ENCODE measurements at regions not wholly inside any gene's neighbourhood (a gene's known extent, or its start where the extent isn't known, plus 50 kb on each side); places are given as distances from the start of the nearest gene placed in this dataset.

DNA sequence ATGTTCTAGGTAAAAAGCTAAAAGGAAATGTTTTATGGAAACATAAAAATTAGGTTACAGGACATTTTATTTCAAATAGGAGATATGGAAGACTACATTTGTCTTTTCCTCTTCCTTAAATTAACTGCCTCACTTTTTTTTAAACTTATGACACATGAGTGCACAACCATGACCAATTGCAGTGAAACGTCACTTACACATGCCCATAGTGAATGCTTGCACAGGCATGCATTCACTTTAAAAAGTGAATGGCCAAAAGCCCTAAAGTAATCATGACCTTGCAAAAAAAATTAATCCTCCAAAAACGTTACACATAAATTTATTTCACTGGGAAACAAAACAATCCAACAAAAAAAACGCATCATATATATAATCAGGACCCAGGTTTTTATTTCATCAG lies 343.2 kb upstream of the TMTC1 start:
- no peak for TF ChIP-seq EZH2 (IDR thresholded peaks at IDR 0.05; ENCODE audit: low read length)
- TF ChIP-seq, protein P1, sequence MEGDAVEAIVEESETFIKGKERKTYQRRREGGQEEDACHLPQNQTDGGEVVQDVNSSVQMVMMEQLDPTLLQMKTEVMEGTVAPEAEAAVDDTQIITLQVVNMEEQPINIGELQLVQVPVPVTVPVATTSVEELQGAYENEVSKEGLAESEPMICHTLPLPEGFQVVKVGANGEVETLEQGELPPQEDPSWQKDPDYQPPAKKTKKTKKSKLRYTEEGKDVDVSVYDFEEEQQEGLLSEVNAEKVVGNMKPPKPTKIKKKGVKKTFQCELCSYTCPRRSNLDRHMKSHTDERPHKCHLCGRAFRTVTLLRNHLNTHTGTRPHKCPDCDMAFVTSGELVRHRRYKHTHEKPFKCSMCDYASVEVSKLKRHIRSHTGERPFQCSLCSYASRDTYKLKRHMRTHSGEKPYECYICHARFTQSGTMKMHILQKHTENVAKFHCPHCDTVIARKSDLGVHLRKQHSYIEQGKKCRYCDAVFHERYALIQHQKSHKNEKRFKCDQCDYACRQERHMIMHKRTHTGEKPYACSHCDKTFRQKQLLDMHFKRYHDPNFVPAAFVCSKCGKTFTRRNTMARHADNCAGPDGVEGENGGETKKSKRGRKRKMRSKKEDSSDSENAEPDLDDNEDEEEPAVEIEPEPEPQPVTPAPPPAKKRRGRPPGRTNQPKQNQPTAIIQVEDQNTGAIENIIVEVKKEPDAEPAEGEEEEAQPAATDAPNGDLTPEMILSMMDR (optimal IDR thresholded peaks at IDR 0.05 in 1 of 3, IDR thresholded peaks at IDR 0.05 in 1 of 3, conservative IDR thresholded peaks at IDR 0.05 in 1 of 3; ENCODE audit: extremely low read depth in 1 of 3, insufficient read depth in 2 of 3, low read length in 3 of 3): no peak
- H3K4me2 ChIP-seq (ENCODE audit: control insufficient read depth, extremely low read depth, insufficient read depth, low read depth, low read length): no peak overlapping the region
- H3K9me1 ChIP-seq (ENCODE audit: control insufficient read depth, extremely low read depth, insufficient read depth, low read length): no peaks in the 10 kb centered on the region
- H3K36me3 ChIP-seq (ENCODE audit: control insufficient read depth in 2 of 2, extremely low read depth in 1 of 2, insufficient read depth in 2 of 2, low read length in 2 of 2): no peaks in the 10 kb centered on the region
- no peaks in the 10 kb centered on the region for H4K20me1 ChIP-seq (ENCODE audit: control insufficient read depth, extremely low read depth, insufficient read depth, low read length)
- H3K27ac ChIP-seq (ENCODE audit: control insufficient read depth, insufficient read depth, low read length): no peak overlapping the region
- no peaks in the 10 kb centered on the region for H3K27me3 ChIP-seq (ENCODE audit: control insufficient read depth, extremely low read depth, insufficient read depth, low read length)
- H3K79me2 ChIP-seq (ENCODE audit: control insufficient read depth, insufficient read depth, low read length): no peaks in the 10 kb centered on the region
- H3K4me3 ChIP-seq (ENCODE audit: control insufficient read depth in 2 of 3, extremely low read depth in 1 of 3, insufficient read depth in 2 of 3, low read depth in 1 of 3, low read length in 3 of 3): no peak overlapping the region
- dilution Hi-C loops (cut with MboI; ENCODE audit: extremely low pct_ligation_motif_present, low sequenced_read_pairs): no loop called here
- H2AFZ ChIP-seq (ENCODE audit: control insufficient read depth, low read length): no peak overlapping the region
- FAIRE-seq: no peak
- DNase-seq (ENCODE audit: low read depth, low spot score): no peak
- H3K9me3 ChIP-seq (ENCODE audit: control insufficient read depth, low read depth, low read length): no peaks in the 10 kb centered on the region
- H3K4me1 ChIP-seq (ENCODE audit: control insufficient read depth, extremely low read depth, insufficient read depth, low read length): no peaks in the 10 kb centered on the region
- H3K9ac ChIP-seq (ENCODE audit: control insufficient read depth, extremely low read depth, insufficient read depth, low read length): no peak overlapping the region

DNA sequence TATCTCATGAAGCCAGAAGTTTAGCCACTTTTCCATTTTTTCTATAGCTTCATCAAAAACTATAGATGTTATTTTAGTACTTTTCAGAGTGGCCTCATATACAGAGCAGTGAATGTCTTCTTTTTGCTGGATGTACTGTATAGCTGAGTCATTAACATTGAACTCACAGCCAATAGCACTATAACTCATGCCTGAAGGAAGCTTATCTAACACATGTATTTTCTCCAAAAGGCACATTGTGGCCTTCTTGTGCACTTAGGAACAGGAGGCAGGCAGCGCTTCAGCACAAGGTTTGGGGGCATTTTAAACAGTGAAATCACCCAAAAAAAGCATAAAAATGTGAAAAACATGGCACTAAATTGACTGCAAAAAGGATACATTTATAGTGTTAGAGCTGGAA lies 336.8 kb upstream of the TMTC1 start:
- Histone ChIP-seq H3K4me3 (ENCODE audit: control insufficient read depth in 2 of 3, extremely low read depth in 1 of 3, insufficient read depth in 2 of 3, low read depth in 1 of 3, low read length in 3 of 3) (no peak overlapping the region), H3K4me1 (ENCODE audit: control insufficient read depth, extremely low read depth, insufficient read depth, low read length) (no peaks in the 10 kb centered on the region), H3K9ac (ENCODE audit: control insufficient read depth, extremely low read depth, insufficient read depth, low read length) (no peak overlapping the region), H4K20me1 (ENCODE audit: control insufficient read depth, extremely low read depth, insufficient read depth, low read length) (no peaks in the 10 kb centered on the region), H2AFZ (ENCODE audit: control insufficient read depth, low read length) (no peak overlapping the region), H3K4me2 (ENCODE audit: control insufficient read depth, extremely low read depth, insufficient read depth, low read depth, low read length) (no peak overlapping the region), H3K79me2 (ENCODE audit: control insufficient read depth, insufficient read depth, low read length) (no peaks in the 10 kb centered on the region), H3K9me3 (ENCODE audit: control insufficient read depth, low read depth, low read length) (no peaks in the 10 kb centered on the region), H3K27me3 (ENCODE audit: control insufficient read depth, extremely low read depth, insufficient read depth, low read length) (no peaks in the 10 kb centered on the region), H3K9me1 (ENCODE audit: control insufficient read depth, extremely low read depth, insufficient read depth, low read length) (no peaks in the 10 kb centered on the region), H3K36me3 (ENCODE audit: control insufficient read depth in 2 of 2, extremely low read depth in 1 of 2, insufficient read depth in 2 of 2, low read length in 2 of 2) (no peaks in the 10 kb centered on the region), H3K27ac (ENCODE audit: control insufficient read depth, insufficient read depth, low read length) (no peak overlapping the region)
- TF ChIP-seq EZH2 (IDR thresholded peaks at IDR 0.05; ENCODE audit: low read length): no peak
- TF ChIP-seq, protein P1 (optimal IDR thresholded peaks at IDR 0.05 in 1 of 3, IDR thresholded peaks at IDR 0.05 in 1 of 3, conservative IDR thresholded peaks at IDR 0.05 in 1 of 3; ENCODE audit: extremely low read depth in 1 of 3, insufficient read depth in 2 of 3, low read length in 3 of 3): no peak
- FAIRE-seq (no peak), DNase-seq (ENCODE audit: low read depth, low spot score) (no peak)
- dilution Hi-C loops (cut with MboI; ENCODE audit: extremely low pct_ligation_motif_present, low sequenced_read_pairs): no loop called here

Measured in keratinocyte (primary cell).